Gastroesophageal sphincter (tissue), 3 donors: ENCODE measurements at regions not wholly inside any gene's neighbourhood (a gene's known extent, or its start where the extent isn't known, plus 50 kb on each side); places are given as distances from the start of the nearest gene placed in this dataset.

Source experiments
- POLR2A ChIP-seq, 2 donors: fragments of 450-650 bp; IDR thresholded peaks; one replicate each; pipeline ENCODE4 v1.6.1; 2017; ENCODE audit warnings: antibody characterized with exemption in 2 of 2, mild to moderate bottlenecking in 2 of 2, moderate library complexity in 1 of 2
- TF ChIP-seq, protein P1 (sequence below), 4 experiments: fragments of 200-600 bp in 2 of 4; fragments of 450-650 bp in 2 of 4; sonication (generic) in 1 of 4; IDR thresholded peaks; one replicate each; pipeline ENCODE4 v1.5.1; 2017 to 2019; ENCODE audit warnings: antibody characterized with exemption in 4 of 4, mild to moderate bottlenecking in 2 of 4, moderate library complexity in 2 of 4

DNA sequence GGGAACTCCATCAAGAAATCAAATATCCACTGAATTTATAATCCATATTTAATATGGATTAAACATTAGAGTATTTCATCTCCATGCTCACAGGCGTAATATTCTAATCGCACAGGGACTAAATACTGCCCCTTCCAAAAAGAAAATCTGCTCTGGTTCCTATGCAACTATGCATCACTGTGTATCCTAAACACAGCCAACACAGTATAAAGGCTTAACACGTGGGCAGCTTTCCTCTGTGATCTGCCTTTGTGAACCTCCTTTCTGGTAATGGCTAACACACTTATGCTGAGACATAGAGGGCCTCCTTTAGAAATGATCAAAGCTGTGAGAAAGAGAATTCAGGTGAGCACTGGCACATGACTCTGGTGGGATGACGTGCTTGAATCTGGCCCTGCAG is 110.2 kb downstream of the RAB11FIP2 start:
- TF ChIP-seq, protein P1, sequence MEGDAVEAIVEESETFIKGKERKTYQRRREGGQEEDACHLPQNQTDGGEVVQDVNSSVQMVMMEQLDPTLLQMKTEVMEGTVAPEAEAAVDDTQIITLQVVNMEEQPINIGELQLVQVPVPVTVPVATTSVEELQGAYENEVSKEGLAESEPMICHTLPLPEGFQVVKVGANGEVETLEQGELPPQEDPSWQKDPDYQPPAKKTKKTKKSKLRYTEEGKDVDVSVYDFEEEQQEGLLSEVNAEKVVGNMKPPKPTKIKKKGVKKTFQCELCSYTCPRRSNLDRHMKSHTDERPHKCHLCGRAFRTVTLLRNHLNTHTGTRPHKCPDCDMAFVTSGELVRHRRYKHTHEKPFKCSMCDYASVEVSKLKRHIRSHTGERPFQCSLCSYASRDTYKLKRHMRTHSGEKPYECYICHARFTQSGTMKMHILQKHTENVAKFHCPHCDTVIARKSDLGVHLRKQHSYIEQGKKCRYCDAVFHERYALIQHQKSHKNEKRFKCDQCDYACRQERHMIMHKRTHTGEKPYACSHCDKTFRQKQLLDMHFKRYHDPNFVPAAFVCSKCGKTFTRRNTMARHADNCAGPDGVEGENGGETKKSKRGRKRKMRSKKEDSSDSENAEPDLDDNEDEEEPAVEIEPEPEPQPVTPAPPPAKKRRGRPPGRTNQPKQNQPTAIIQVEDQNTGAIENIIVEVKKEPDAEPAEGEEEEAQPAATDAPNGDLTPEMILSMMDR (IDR thresholded peaks at IDR 0.05), result no peak
- no peak for TF ChIP-seq POLR2A (IDR thresholded peaks at IDR 0.05)
